ENCODE measurements at regions not wholly inside any gene's neighbourhood (a gene's known extent, or its start where the extent isn't known, plus 50 kb on each side); places are given as distances from the start of the nearest gene placed in this dataset.

DNA sequence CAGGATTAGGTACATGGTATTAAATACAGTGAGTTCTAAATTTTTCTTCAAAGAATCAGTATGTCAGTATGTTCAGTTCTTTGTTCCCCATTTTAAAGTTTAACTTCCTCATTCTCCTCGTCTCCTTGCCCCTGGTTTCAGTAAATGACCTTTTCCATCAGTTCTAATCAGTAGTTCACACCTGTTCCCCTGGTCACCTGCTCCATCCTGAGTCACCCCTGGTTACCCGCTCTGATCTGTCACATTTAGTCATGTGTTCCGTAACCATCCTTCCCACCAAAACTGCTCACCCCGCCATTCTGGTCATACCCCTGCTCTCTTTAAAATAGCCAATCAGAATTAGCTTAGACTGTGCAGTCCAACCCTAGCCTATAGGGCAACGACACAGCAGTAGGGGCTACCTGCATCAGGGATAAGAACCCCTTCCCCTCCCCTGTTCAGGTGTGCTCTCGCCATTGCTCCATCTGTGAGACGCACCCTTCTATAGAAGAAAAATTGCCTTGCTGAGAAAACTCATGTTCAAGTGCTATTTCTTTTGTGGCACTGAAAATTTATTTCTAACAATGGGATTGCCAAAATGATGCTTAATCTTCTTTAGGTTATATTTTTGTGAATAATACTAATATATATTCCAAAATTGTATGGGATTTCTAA lies 181.3 kb downstream of the OR13H1 start:
- DNase-seq (ENCODE audit: low read depth) = no peak
- TF ChIP-seq CTCF (conservative IDR thresholded peaks at IDR 0.05; ENCODE audit: control insufficient read depth, insufficient read depth, low read depth, low read length) = no peak
- no peak overlapping the region for H3K4me3 ChIP-seq (ENCODE audit: control insufficient read depth, low read depth, low read length)

DNA sequence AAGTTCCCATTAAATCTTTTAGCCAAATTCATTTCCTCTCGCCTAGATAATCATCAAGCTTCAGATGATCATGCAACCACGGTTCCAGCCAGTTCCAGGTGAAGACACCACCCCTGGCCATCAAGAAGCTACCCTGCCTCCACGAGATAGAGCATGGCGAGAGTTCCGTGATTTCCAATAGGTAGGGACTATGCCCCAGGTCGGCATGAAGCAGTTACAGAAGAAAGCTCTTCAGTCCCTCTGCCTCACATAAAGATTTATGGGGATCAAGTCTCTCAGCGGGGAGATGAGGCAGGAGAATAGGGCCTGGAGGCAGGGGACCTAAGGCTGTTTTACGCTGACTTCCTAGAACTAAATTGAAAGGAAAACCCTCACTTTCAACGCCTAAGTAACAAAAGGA lies 183.9 kb downstream of the OR13H1 start:
- no peak for DNase-seq (ENCODE audit: low read depth)
- no peak for TF ChIP-seq CTCF (conservative IDR thresholded peaks at IDR 0.05; ENCODE audit: control insufficient read depth, insufficient read depth, low read depth, low read length)
- no peak overlapping the region for H3K4me3 ChIP-seq (ENCODE audit: control insufficient read depth, low read depth, low read length)

- TF ChIP-seq CTCF (conservative IDR thresholded peaks at IDR 0.05; ENCODE audit: control insufficient read depth, insufficient read depth, low read depth, low read length) = peak; percentile 39
- peak; percentile 88 for DNase-seq (ENCODE audit: low read depth)
- H3K4me3 ChIP-seq (ENCODE audit: control insufficient read depth, low read depth, low read length) = peak overlapping the region; percentile 53
These were observed 184.6 kb downstream of the OR13H1 start for GRCh38 chrX:131728295-131729145.

GRCh38 chrX:131729295-131729694 lies 185.4 kb downstream of the OR13H1 start:
- TF ChIP-seq CTCF (conservative IDR thresholded peaks at IDR 0.05; ENCODE audit: control insufficient read depth, insufficient read depth, low read depth, low read length) = peak; percentile 31
- DNase-seq (ENCODE audit: low read depth) = peak; percentile 86
- peak overlapping the region; percentile 53 for H3K4me3 ChIP-seq (ENCODE audit: control insufficient read depth, low read depth, low read length)

- peak; percentile 45 for DNase-seq (ENCODE audit: low read depth)
- no peak overlapping the region for H3K4me3 ChIP-seq (ENCODE audit: control insufficient read depth, low read depth, low read length)
- TF ChIP-seq CTCF (conservative IDR thresholded peaks at IDR 0.05; ENCODE audit: control insufficient read depth, insufficient read depth, low read depth, low read length) = no peak
These were observed 190.7 kb downstream of the OR13H1 start for GRCh38 chrX:131734621-131735020.

GRCh38 chrX:131735127-131735526 lies 191.3 kb downstream of the OR13H1 start:
- H3K4me3 ChIP-seq (ENCODE audit: control insufficient read depth, low read depth, low read length) = no peak overlapping the region
- no peak for TF ChIP-seq CTCF (conservative IDR thresholded peaks at IDR 0.05; ENCODE audit: control insufficient read depth, insufficient read depth, low read depth, low read length)
- DNase-seq (ENCODE audit: low read depth) = peak; percentile 5

Measured in fibroblast of mammary gland (primary cell).